ENCODE measurements at regions not wholly inside any gene's neighbourhood (a gene's known extent, or its start where the extent isn't known, plus 50 kb on each side); places are given as distances from the start of the nearest gene placed in this dataset.
"Not testable (repeated sequence)": the region's sequence is repeated elsewhere in the genome, so short reads cannot be mapped to it uniquely, and the experiment has no call there.

GRCh38 chr11:21931436-21932101 is 261.3 kb upstream of the ANO5 start:
- no peak for DNase-seq

GRCh38 chr11:21933095-21933494 is 259.8 kb upstream of the ANO5 start:
- no peak for DNase-seq

GRCh38 chr11:21944577-21944976 is 248.3 kb upstream of the ANO5 start:
- DNase-seq: no peak

GRCh38 chr11:21948876-21949275 is 244.0 kb upstream of the ANO5 start:
- no peak for DNase-seq

GRCh38 chr11:21949763-21950413 is 243.0 kb upstream of the ANO5 start:
- DNase-seq: no peak

GRCh38 chr11:21963013-21963412 is 229.9 kb upstream of the ANO5 start:
- DNase-seq: no peak

- no peak for DNase-seq
Observed at GRCh38 chr11:21965221-21965620, 227.7 kb upstream of the ANO5 start.

- DNase-seq: no peak
Observed at GRCh38 chr11:21968702-21969101, 224.2 kb upstream of the ANO5 start.

GRCh38 chr11:21969841-21970240 is 223.0 kb upstream of the ANO5 start:
- DNase-seq: no peak

- no peak for DNase-seq
Observed at GRCh38 chr11:21975242-21975641, 217.6 kb upstream of the ANO5 start.

GRCh38 chr11:21976210-21976609 is 216.7 kb upstream of the ANO5 start:
- no peak for DNase-seq

- DNase-seq: no peak
Observed at GRCh38 chr11:21983431-21983830, 209.5 kb upstream of the ANO5 start.

GRCh38 chr11:21986361-21986760 is 206.5 kb upstream of the ANO5 start:
- no peak for DNase-seq

- no peak for DNase-seq
Observed at GRCh38 chr11:21987261-21987660, 205.6 kb upstream of the ANO5 start.

- DNase-seq: no peak
Observed at GRCh38 chr11:21988477-21988876, 204.4 kb upstream of the ANO5 start.

GRCh38 chr11:22001803-22002202 is 191.1 kb upstream of the ANO5 start:
- not testable (repeated sequence) for DNase-seq

- DNase-seq: no peak
Observed at GRCh38 chr11:22006901-22007300, 186.0 kb upstream of the ANO5 start.

GRCh38 chr11:22031791-22032190 is 161.1 kb upstream of the ANO5 start:
- no peak for DNase-seq

GRCh38 chr11:22037505-22037904 is 155.4 kb upstream of the ANO5 start:
- DNase-seq: no peak

- no peak for DNase-seq
Observed at GRCh38 chr11:22041039-22041438, 151.8 kb upstream of the ANO5 start.

- no peak for DNase-seq
Observed at GRCh38 chr11:22042081-22042480, 150.8 kb upstream of the ANO5 start.

GRCh38 chr11:22044126-22044525 is 148.8 kb upstream of the ANO5 start:
- DNase-seq: no peak

- no peak for DNase-seq
Observed at GRCh38 chr11:22049276-22049675, 143.6 kb upstream of the ANO5 start.

GRCh38 chr11:22065472-22065871 is 127.4 kb upstream of the ANO5 start:
- DNase-seq: no peak

- DNase-seq: no peak
Observed at GRCh38 chr11:22069844-22070243, 123.0 kb upstream of the ANO5 start.

Data from T-helper 2 cell (primary cell).